Astrocyte (in vitro differentiated cells and primary cell): ENCODE measurements at regions not wholly inside any gene's neighbourhood (a gene's known extent, or its start where the extent isn't known, plus 50 kb on each side); places are given as distances from the start of the nearest gene placed in this dataset.

ENCODE experiments used
- DNase-seq: peaks from one replicate; pipeline ENCODE4 v3.0.0-alpha.2; 2010; ENCODE audit warnings: low read depth
- FAIRE-seq: peaks from 2 replicates; lab custom pipeline; 2011; peaks lifted over from hg19 to GRCh38; lab: Jason Lieb, UNC
- H2AFZ ChIP-seq: 2 replicates; pipeline ENCODE4 v1.6.0; 2012; ENCODE audit warnings: low read depth, low read length, inconsistent platforms
- H3K27ac ChIP-seq: 2 replicates; pipeline ENCODE4 v1.5.1; 2011; ENCODE audit warnings: low read depth, low read length, inconsistent platforms
- H3K27me3 ChIP-seq: 2 replicates; pipeline ENCODE4 v1.6.0; 2011; ENCODE audit warnings: low read length, inconsistent platforms; ENCODE audit not compliant: insufficient read depth
- H3K36me3 ChIP-seq: 2 replicates; pipeline ENCODE4 v1.5.1; 2011; ENCODE audit warnings: low read length, inconsistent platforms; ENCODE audit not compliant: insufficient read depth
- H3K4me1 ChIP-seq: 2 replicates; pipeline ENCODE4 v1.5.1; 2011; ENCODE audit warnings: low read length, inconsistent platforms; ENCODE audit not compliant: insufficient read depth
- H3K4me2 ChIP-seq: 2 replicates; pipeline ENCODE4 v1.6.0; 2012; ENCODE audit warnings: low read length, inconsistent platforms
- H3K4me3 ChIP-seq: 2 replicates; pipeline ENCODE4 v1.5.1; 2011; ENCODE audit warnings: low read depth, mild to moderate bottlenecking, low read length, inconsistent platforms; ENCODE audit not compliant: insufficient read depth
- H3K79me2 ChIP-seq: 2 replicates; pipeline ENCODE4 v1.6.0; 2012; ENCODE audit warnings: mild to moderate bottlenecking, low read length, inconsistent platforms; ENCODE audit not compliant: insufficient read depth
- H3K9ac ChIP-seq: 2 replicates; pipeline ENCODE4 v1.6.0; 2012; ENCODE audit warnings: mild to moderate bottlenecking, low read length, inconsistent platforms
- H3K9me3 ChIP-seq: 2 replicates; pipeline ENCODE4 v1.5.1; 2012; ENCODE audit warnings: low read depth, mild to moderate bottlenecking, low read length, inconsistent platforms; ENCODE audit not compliant: insufficient read depth
- H4K20me1 ChIP-seq: 2 replicates; pipeline ENCODE4 v1.6.0; 2012; ENCODE audit warnings: low read length, inconsistent platforms; ENCODE audit not compliant: insufficient read depth
- H3K27ac Mint-ChIP-seq: one replicate; pipeline ENCODE4 v1.8.0; 2021; ENCODE audit warnings: mild to moderate bottlenecking, mixed read lengths; ENCODE audit not compliant: unreplicated experiment
- H3K27me3 Mint-ChIP-seq: one replicate; pipeline ENCODE4 v1.8.0; 2021; ENCODE audit warnings: low read depth, mixed read lengths; ENCODE audit not compliant: unreplicated experiment
- H3K36me3 Mint-ChIP-seq: one replicate; pipeline ENCODE4 v1.8.0; 2021; ENCODE audit warnings: low read depth, mixed read lengths; ENCODE audit not compliant: unreplicated experiment
- H3K4me1 Mint-ChIP-seq: one replicate; pipeline ENCODE4 v1.8.0; 2021; ENCODE audit warnings: low read depth, mixed read lengths; ENCODE audit not compliant: unreplicated experiment
- H3K4me3 Mint-ChIP-seq: one replicate; pipeline ENCODE4 v1.8.0; 2021; ENCODE audit warnings: mild to moderate bottlenecking, moderate library complexity, mixed read lengths; ENCODE audit not compliant: unreplicated experiment
- H3K9me3 Mint-ChIP-seq: one replicate; pipeline ENCODE4 v1.8.0; 2021; ENCODE audit warnings: mild to moderate bottlenecking, mixed read lengths; ENCODE audit not compliant: unreplicated experiment
- CTCF ChIP-seq: IDR thresholded peaks from 2 replicates; pipeline ENCODE4 v1.5.1; 2011; ENCODE audit warnings: low read depth, mild to moderate bottlenecking, inconsistent platforms, low read length, moderate library complexity; ENCODE audit not compliant: insufficient read depth
- EZH2 ChIP-seq: IDR thresholded peaks from 2 replicates; pipeline ENCODE4 v1.6.1; 2012; ENCODE audit warnings: mild to moderate bottlenecking, low read length, inconsistent platforms; ENCODE audit not compliant: insufficient read depth

- Mint-ChIP-seq H3K4me3 (no peak overlapping the region), H3K9me3 (no peaks in the 10 kb centered on the region), H3K27ac (no peak overlapping the region), H3K36me3 (no peaks in the 10 kb centered on the region), H3K4me1 (no peaks in the 10 kb centered on the region), H3K27me3 (no peaks in the 10 kb centered on the region)
- Histone ChIP-seq H4K20me1 (no peaks in the 10 kb centered on the region), H3K79me2 (no peaks in the 10 kb centered on the region), H3K27me3 (no peaks in the 10 kb centered on the region), H3K36me3 (no peaks in the 10 kb centered on the region), H3K27ac (no peak overlapping the region), H3K4me1 (no peaks in the 10 kb centered on the region), H3K4me2 (no peak overlapping the region), H3K9me3 (no peaks in the 10 kb centered on the region), H2AFZ (no peak overlapping the region), H3K4me3 (no peak overlapping the region), H3K9ac (no peak overlapping the region)
- no peak for FAIRE-seq
- no peak for DNase-seq
- TF ChIP-seq CTCF (no peak), EZH2 (no peak)
Observed at GRCh38 chr10:57119684-57120083, 758.6 kb upstream of the ZWINT start.

- Mint-ChIP-seq H3K4me1 (no peaks in the 10 kb centered on the region), H3K4me3 (no peak overlapping the region), H3K27me3 (no peaks in the 10 kb centered on the region), H3K36me3 (no peaks in the 10 kb centered on the region), H3K9me3 (no peaks in the 10 kb centered on the region), H3K27ac (no peak overlapping the region)
- FAIRE-seq (no peak), DNase-seq (no peak)
- Histone ChIP-seq H3K79me2 (no peaks in the 10 kb centered on the region), H3K27ac (no peak overlapping the region), H3K27me3 (no peaks in the 10 kb centered on the region), H3K9me3 (peaks cover 4% of the 10 kb centered on the region), H3K4me1 (no peaks in the 10 kb centered on the region), H2AFZ (no peak overlapping the region), H3K4me3 (no peak overlapping the region), H3K4me2 (no peak overlapping the region), H3K9ac (no peak overlapping the region), H4K20me1 (no peaks in the 10 kb centered on the region), H3K36me3 (no peaks in the 10 kb centered on the region)
- TF ChIP-seq CTCF (no peak), EZH2 (no peak)
Observed at GRCh38 chr10:57113545-57113944, 752.5 kb upstream of the ZWINT start.

GRCh38 chr10:57102236-57102635 lies 741.2 kb upstream of the ZWINT start:
- Mint-ChIP-seq H3K27ac (no peak overlapping the region), H3K9me3 (no peaks in the 10 kb centered on the region)
- no peak overlapping the region for H3K4me2 ChIP-seq

More at GRCh38 chr10:57102236-57102635, 741.2 kb upstream of the ZWINT start:
- Histone ChIP-seq H3K9me3 (no peaks in the 10 kb centered on the region), H2AFZ (no peak overlapping the region), H3K4me3 (no peak overlapping the region), H3K27me3 (no peaks in the 10 kb centered on the region), H3K79me2 (no peaks in the 10 kb centered on the region), H4K20me1 (no peaks in the 10 kb centered on the region), H3K27ac (no peak overlapping the region), H3K4me1 (no peaks in the 10 kb centered on the region), H3K9ac (no peak overlapping the region), H3K36me3 (no peaks in the 10 kb centered on the region)
- no peaks in the 10 kb centered on the region for H3K4me1 Mint-ChIP-seq
- FAIRE-seq (no peak), DNase-seq (no peak)
- no peaks in the 10 kb centered on the region for H3K27me3 Mint-ChIP-seq
- H3K36me3 Mint-ChIP-seq = no peaks in the 10 kb centered on the region
- no peak for TF ChIP-seq CTCF
- TF ChIP-seq EZH2 = no peak
- H3K4me3 Mint-ChIP-seq = no peak overlapping the region
